Omental fat pad (tissue), 3 donors: ENCODE measurements at regions not wholly inside any gene's neighbourhood (a gene's known extent, or its start where the extent isn't known, plus 50 kb on each side); places are given as distances from the start of the nearest gene placed in this dataset.

Experiments
- ATAC-seq: fragments of 150-250 bp; one replicate; pipeline ENCODE4 v1.9.1; 2016; ENCODE audit warnings: mild to moderate bottlenecking, moderate library complexity; ENCODE audit not compliant: low FRiP score
- DNase-seq: peaks from one replicate; pipeline ENCODE4 v3.0.0-alpha.2; 2019; ENCODE audit warnings: low spot score
- TF ChIP-seq, protein P1 (sequence below), 3 donors: fragments of 450-650 bp; IDR thresholded peaks; one replicate each; pipeline ENCODE4 v1.5.1; 2016 to 2017; ENCODE audit warnings: antibody characterized with exemption in 3 of 3, mild to moderate bottlenecking in 3 of 3, moderate library complexity in 2 of 3

DNA sequence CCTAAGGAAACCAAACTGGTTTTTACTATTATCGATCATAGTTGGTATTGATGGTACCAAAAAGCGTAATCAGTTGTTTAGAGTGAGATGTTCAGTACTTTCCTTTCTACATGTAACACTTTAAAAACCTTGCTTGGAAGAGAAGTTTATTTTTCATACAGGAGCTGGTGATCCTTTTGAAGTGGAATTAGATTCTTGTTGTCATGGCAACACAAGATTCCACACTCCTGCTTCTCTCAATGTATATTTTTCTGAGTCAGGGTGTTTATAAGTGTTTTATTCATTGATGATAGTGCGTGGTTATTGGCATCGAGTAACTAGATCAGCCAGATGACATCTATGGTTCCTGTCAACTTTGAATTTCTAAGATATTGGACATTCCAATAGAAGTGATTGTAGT is 181.1 kb upstream of the CHD1 start:
- DNase-seq (no peak), ATAC-seq (no peak)
- TF ChIP-seq, protein P1, sequence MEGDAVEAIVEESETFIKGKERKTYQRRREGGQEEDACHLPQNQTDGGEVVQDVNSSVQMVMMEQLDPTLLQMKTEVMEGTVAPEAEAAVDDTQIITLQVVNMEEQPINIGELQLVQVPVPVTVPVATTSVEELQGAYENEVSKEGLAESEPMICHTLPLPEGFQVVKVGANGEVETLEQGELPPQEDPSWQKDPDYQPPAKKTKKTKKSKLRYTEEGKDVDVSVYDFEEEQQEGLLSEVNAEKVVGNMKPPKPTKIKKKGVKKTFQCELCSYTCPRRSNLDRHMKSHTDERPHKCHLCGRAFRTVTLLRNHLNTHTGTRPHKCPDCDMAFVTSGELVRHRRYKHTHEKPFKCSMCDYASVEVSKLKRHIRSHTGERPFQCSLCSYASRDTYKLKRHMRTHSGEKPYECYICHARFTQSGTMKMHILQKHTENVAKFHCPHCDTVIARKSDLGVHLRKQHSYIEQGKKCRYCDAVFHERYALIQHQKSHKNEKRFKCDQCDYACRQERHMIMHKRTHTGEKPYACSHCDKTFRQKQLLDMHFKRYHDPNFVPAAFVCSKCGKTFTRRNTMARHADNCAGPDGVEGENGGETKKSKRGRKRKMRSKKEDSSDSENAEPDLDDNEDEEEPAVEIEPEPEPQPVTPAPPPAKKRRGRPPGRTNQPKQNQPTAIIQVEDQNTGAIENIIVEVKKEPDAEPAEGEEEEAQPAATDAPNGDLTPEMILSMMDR (IDR thresholded peaks at IDR 0.05): no peak

DNA sequence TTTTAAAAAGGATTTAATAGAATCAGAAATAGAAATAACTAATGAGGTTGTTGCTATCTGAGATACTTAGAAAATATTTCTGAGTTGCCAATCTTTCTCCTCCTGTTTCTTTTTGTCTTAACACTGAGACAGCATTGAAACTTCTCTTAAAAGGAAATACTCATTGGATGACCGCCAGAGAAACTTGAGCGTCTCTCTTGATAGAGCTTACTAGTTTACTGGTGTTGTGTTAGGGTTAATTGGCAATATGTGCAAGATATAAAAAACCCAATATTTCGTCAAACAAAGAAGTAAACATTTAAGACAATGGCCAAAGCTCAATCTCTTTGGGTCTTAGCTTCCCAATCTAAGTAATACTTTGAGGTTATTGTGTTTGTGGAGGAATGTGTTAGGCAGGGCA is 176.4 kb upstream of the CHD1 start:
- ATAC-seq: no peak
- TF ChIP-seq, protein P1 (IDR thresholded peaks at IDR 0.05): no peak
- DNase-seq: no peak

GRCh38 chr5:99104538-99105132 is 175.8 kb upstream of the CHD1 start:
- ATAC-seq: no peak
- TF ChIP-seq, protein P1 (IDR thresholded peaks at IDR 0.05): no peak
- no peak for DNase-seq

GRCh38 chr5:99102073-99102697 is 173.4 kb upstream of the CHD1 start:
- no peak for ATAC-seq
- DNase-seq: no peak
- TF ChIP-seq, protein P1 (IDR thresholded peaks at IDR 0.05): no peak

- ATAC-seq (no peak), DNase-seq (no peak)
- TF ChIP-seq, protein P1 (IDR thresholded peaks at IDR 0.05): no peak
Observed at GRCh38 chr5:99099691-99100090, 170.9 kb upstream of the CHD1 start.

- DNase-seq (no peak), ATAC-seq (no peak)
- TF ChIP-seq, protein P1 (IDR thresholded peaks at IDR 0.05): no peak
Observed at GRCh38 chr5:99089822-99090549, 161.2 kb upstream of the CHD1 start.
